GM12875 (cell line): ENCODE measurements at regions not wholly inside any gene's neighbourhood (a gene's known extent, or its start where the extent isn't known, plus 50 kb on each side); places are given as distances from the start of the nearest gene placed in this dataset.

Experiments
- H3K4me3 ChIP-seq: one replicate; pipeline ENCODE4 v1.5.1; 2011; ENCODE audit warnings: low read depth, low read length, control low read depth
- TF ChIP-seq, protein P1 (sequence below): IDR thresholded peaks from 2 replicates; pipeline ENCODE4 v1.5.1; 2011; ENCODE audit warnings: low read depth, mild to moderate bottlenecking, control low read depth, inconsistent platforms, low read length, moderate library complexity, borderline replicate concordance; ENCODE audit not compliant: insufficient read depth

DNA sequence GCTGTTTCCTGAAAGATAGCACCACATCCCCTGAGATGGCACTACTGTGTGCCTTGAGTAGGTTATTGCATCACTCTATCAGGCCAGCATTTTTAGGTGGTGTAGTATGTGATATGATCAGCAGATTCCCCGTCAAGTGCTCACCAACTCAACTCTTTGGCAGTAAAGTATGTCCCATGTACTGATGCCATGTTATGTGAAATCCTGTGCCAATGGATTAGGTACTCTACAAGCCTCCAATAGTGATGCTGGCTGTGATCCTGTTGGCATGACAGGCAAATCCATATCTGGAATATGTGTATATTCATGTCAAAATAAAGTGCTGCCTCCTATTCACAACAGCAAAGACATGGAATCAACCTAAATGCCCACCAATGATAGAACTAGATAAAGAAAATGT lies 137.2 kb upstream of the CAMK1G start:
- TF ChIP-seq, protein P1, sequence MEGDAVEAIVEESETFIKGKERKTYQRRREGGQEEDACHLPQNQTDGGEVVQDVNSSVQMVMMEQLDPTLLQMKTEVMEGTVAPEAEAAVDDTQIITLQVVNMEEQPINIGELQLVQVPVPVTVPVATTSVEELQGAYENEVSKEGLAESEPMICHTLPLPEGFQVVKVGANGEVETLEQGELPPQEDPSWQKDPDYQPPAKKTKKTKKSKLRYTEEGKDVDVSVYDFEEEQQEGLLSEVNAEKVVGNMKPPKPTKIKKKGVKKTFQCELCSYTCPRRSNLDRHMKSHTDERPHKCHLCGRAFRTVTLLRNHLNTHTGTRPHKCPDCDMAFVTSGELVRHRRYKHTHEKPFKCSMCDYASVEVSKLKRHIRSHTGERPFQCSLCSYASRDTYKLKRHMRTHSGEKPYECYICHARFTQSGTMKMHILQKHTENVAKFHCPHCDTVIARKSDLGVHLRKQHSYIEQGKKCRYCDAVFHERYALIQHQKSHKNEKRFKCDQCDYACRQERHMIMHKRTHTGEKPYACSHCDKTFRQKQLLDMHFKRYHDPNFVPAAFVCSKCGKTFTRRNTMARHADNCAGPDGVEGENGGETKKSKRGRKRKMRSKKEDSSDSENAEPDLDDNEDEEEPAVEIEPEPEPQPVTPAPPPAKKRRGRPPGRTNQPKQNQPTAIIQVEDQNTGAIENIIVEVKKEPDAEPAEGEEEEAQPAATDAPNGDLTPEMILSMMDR, result no peak
- no peak overlapping the region for H3K4me3 ChIP-seq

DNA sequence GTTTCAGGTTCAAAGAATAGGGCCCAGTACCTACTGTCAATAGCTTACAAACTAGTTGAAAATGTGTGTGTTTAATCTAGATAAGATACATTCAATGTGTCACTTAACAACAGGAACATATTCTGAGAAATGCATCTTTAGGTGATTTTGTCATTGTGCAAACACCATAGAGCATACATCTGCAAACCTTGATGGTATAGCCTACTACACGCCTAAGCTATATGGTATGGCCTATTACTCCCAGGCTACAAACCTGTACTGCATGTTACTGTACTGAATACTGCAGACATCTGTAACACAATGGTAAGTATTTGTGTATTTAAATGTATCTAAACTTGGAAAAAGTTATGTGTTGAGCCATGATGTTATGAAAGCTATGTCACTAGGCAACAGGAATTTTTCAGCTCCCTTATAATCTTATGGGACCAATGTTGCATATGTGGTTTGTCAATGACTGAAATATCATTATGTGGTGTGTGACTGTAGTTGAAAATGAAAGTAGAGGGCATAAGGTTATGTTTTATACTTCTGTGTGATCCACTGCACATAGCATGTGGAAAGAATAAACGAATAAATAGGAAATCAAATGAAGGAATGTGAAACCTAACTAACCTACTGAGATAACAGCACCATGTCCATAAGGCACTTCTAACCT lies 129.0 kb upstream of the CAMK1G start:
- TF ChIP-seq, protein P1, result no peak
- no peak overlapping the region for H3K4me3 ChIP-seq

DNA sequence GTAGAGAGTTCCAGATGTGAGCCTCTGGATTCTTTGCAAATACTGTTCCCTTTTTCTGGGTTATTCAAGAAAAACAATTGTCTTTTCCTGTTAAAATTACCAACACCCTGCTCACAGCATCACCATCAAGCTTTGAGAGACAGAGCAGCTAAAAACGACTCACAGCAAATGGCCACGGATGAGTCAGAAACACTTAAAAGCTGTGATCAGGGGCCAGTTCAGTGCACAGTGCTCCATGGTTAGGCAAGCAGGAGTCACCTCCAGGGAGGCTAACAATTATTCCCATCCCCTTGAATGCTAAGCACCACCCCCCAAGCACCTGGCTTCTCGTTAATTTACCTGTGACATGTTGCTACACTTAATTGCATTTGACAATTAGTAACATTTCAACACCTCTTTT lies 128.4 kb upstream of the CAMK1G start:
- TF ChIP-seq, protein P1, result no peak
- no peak overlapping the region for H3K4me3 ChIP-seq

DNA sequence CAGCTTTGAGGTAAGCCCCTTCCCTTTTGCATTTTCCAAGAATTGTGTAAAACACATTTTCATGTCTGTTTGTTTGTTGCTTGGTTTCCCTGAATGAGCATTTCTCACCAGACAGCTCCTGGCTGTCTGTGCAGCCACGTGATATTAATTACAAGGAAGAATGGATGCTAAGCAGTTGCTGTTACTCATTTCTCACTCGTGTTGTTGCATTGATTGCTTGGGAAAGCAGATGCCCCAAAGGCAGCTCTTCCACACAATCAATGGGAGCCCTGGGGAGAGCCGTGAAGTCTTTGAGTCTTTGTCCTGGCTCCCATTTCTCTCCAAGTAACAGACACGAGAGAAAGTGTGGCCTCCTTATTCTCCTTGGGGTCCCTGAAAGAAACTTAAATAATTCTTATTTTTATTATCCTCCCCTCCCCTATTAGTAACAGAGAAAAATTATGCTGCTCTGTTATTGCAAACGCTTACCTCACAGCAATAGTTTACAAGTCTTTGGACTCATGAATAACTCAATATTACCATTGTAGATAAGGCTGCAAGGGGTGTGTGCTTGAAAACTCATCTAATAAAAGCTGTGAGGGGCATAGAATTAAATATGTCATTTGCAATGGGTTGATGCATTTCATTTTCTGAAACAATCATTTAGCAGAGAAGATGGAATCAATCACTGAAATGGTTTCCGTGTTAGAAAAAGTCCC lies 127.7 kb upstream of the CAMK1G start:
- TF ChIP-seq, protein P1, result no peak
- no peak overlapping the region for H3K4me3 ChIP-seq

DNA sequence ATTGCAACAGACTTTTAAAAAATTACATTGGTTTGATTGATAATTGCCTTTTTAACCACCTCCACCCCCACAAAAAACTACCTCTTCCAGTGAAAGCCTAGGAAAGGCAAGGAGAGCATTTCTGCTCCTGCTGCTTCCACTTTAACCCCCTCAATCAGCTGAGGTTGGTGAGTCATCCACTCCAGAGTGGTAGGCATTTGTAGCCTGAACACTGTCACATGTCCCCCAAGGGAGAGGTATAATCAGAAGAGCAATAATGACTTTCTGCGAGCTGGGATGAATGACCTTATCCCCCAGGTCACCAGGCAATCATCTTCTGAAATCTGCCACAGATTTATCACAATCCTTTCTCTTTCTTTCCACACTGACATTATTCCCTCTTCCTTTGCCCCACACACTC lies 126.6 kb upstream of the CAMK1G start:
- TF ChIP-seq, protein P1, result no peak

DNA sequence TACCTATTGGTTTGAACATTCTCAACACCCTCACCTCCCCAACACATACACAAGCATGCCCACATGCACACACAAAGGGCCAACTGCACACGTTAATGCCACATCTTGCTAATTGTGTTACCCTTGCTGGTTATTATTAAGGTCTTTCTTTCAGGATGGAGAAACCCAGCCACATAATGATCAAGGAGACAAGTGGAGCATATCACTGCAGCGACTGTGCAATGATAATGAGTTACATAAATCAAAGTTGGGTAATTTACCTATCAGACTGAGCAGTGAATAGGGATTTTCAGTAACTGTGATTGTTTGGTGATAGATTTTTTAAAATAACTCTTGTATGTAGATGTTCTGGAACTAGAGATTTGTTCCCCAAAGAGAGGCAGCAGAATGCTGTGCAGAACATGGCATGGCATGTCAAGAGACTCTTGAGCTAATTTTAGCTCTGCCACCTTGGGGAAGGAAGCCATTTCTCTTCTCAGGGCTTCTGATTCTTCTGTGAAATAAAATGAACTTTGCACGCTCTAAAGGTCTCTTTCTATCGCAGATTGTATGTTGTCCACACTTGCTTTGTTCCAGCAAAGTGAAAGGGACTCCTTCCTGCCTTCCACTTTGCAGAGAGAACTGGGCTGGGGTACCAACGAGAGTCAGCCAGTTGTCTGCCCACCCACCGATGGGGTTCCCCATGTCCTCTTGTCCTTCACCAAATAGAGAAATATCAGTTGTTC lies 126.0 kb upstream of the CAMK1G start:
- TF ChIP-seq, protein P1, result no peak
- H3K4me3 ChIP-seq, result no peak overlapping the region

More for the DNA sequence above, 126.6 kb upstream of the CAMK1G start:
- no peak overlapping the region for H3K4me3 ChIP-seq
